H1 (cell line): ENCODE measurements at regions not wholly inside any gene's neighbourhood (a gene's known extent, or its start where the extent isn't known, plus 50 kb on each side); places are given as distances from the start of the nearest gene placed in this dataset.

Experiments used
- BRCA1 ChIP-seq: IDR thresholded peaks from 2 replicates; pipeline ENCODE4 v1.6.1; 2012; ENCODE audit warnings: low read depth, low read length, improper control_type of control experiment
- GTF2F1 ChIP-seq: IDR thresholded peaks from 2 replicates; pipeline ENCODE4 v1.6.1; 2012; ENCODE audit warnings: low read depth, low read length, improper control_type of control experiment, borderline replicate concordance
- RAD21 ChIP-seq, 2 experiments: IDR thresholded peaks in 1 of 2; conservative IDR thresholded peaks in 1 of 2; 2 replicates each; pipeline ENCODE4 v1.6.1; 2011; ENCODE audit warnings: low read depth in 2 of 2, low read length in 2 of 2, improper control_type of control experiment in 1 of 2, inconsistent platforms in 1 of 2, mild to moderate bottlenecking in 1 of 2, moderate library complexity in 1 of 2

DNA sequence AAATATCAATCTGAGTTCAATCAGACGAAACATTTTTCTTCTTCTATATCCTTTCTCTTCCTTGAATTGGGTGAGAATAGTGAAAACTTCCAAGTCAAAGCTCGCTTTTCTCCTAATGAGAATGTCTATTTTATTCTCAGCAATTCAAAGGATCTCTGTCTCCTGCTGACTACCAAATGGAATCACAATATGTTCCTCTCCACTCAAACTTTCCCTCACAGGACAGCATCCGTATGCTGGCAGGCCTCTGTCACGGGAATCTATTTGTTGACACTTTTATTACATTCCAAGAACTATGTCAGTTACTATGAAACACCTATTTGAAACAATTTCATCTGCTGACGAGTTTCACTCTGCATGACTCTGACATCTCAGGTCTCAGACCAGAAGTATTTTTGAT lies 1196.6 kb downstream of the CDH11 start (continued):
- TF ChIP-seq GTF2F1 (no peak), BRCA1 (no peak), RAD21 (IDR thresholded peaks at IDR 0.05 in 1 of 2, conservative IDR thresholded peaks at IDR 0.05 in 1 of 2; ENCODE audit: low read depth in 2 of 2, low read length in 2 of 2) (no peak)
